ENCODE measurements at regions not wholly inside any gene's neighbourhood (a gene's known extent, or its start where the extent isn't known, plus 50 kb on each side); places are given as distances from the start of the nearest gene placed in this dataset.
"Not testable (repeated sequence)": the region's sequence is repeated elsewhere in the genome, so short reads cannot be mapped to it uniquely, and the experiment has no call there.

DNA sequence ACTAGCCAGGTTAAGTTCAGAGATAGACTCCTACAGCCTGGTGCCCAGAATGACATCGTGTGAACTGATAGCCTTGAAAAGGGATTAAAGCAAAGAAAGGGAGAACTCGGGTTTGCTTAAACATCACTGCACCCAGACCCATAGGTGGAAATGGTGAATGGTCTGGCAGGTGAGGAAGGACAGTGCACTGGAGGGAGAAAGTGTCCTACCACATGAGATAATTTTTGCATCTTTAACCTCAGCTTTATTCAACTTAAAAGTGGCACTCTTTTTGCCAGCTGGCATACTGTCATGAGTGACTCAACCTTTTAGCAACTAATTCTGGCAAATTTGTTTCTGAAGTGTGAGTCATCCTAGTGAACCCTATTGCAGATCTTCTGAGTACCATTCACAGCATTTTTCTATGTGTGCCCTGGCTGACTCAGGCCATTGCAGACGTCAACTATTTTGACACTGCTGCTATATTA is 53.0 kb upstream of the DAPP1 start:
- DNase-seq: peak; percentile 60

- DNase-seq: no peak
Observed at GRCh38 chr4:99762728-99763127, 53.9 kb upstream of the DAPP1 start.

DNA sequence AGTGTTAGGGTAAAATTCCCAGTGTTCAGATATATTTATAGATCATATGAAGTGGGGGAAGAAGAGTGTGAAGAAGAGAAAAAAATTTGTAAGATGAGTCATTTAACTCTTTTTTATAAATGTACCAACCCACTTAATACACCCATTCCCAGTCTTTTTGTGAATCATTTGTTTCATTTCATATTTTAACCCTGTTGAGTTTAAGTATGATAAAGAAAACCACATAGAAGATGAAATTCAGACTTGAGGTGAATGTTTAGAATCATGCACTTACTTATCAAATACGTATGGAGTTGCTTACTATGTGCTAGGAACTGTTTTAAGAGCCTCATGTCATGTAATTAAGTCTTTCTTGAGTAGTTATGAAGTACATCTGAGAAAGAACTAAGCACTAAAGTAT is 56.6 kb upstream of the DAPP1 start:
- DNase-seq: no peak

- no peak for DNase-seq
Observed at GRCh38 chr4:99759346-99759984, 57.2 kb upstream of the DAPP1 start.

GRCh38 chr4:99755223-99755944 is 61.2 kb upstream of the DAPP1 start:
- peak; percentile 2 for DNase-seq

- no peak for DNase-seq
Observed at GRCh38 chr4:99754756-99755155, 61.9 kb upstream of the DAPP1 start.

DNA sequence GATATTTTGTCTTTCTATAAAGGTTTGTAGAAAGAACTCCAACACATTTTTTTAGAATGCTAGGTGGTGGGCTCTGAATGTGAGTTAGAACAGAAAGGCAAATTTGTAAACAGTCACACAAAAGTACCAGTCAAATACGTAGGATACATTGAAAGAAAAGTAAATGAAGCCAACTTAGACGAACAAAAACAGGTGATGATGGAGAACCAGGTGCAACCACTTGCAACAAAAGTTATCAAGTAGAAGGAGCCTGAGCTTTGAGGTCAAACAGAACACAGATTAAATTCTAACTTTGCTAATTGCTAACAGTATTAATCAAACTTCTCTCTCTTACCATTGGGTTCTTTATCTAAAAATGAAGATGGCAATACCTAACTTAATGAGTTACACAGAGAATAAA is 62.7 kb upstream of the DAPP1 start:
- DNase-seq: no peak

DNA sequence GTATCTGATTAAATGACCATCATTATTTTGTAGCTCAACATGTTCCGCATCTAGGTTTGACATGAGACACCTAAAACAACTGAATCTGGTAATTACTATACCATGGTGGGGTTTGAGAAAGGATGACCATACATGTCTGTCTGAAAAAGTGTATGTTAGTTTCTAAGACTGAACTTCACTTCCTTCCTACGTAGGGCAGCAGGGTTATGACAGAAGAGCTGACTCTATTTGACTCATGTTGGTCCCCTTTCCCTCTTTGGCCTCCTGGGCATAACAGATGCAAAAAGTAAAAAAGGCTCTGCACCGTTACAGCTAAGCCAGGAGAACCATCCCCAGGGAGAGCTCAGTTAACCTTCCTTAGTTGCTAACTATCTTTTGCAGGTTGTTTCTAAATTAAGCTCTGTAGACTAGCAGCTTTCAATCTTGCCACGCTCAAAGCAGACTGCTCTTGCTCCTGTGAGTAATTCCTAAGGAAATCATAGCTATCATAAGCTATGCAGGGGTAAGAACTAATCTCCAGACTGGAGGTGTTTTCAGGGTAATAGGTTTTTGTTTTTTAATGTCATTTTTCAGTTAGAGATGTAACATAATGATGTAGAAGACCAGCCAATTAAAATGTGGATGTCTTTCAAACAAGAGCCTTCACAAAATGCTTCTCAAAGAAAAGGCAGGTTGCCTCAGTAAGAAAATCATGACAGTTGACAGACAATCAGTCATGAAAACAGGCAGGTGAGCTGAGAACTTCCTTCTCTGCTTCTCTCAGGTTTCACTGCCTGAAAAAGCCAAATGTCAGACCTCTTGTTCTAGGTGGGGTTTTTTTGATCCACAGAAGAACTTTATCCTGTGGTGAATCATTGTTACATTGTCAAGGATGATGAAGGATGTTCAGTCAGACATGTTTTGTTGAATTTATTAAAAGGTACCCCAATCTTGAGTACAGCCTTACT is 66.9 kb upstream of the DAPP1 start:
- no peak for DNase-seq

- no peak for DNase-seq
Observed at GRCh38 chr4:99746443-99746842, 70.2 kb upstream of the DAPP1 start.

GRCh38 chr4:99736846-99737245 is 79.2 kb upstream of the C4orf54 start:
- no peak for DNase-seq

- no peak for DNase-seq
Observed at GRCh38 chr4:99735822-99736221, 78.2 kb upstream of the C4orf54 start.

DNA sequence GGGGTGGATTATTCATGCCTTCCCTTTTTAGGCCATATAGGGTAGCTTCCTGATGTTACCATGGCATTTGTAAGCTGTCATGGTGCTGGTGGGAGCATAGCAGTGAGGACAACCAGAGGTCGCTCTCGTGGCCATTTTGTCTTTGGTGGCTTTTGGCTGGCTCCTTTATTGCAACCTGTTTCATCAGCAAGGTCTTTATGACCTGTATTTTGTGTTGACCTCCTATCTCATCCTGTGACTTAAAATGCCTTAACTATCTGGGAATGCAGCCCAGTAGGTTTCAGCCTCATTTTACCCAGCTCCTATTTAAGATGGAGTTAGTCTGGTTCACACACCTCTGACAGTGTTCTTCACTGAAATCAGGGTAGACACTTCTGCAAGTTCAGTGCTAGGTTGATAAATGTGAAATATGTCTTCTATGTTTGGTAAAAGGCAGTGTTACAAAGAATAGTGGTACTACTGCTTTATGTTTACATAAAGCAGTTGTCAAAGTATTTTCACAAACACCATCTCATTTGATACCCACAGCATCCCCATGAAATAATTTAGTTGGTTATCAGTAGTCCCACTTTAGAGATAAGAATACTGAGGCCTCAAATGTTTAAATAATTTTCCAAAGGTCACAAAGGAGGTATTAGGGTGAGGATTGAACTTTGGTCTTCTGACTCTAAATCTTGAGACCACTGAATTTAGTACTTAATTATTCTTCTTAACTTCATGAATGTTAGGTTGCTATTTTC is 77.1 kb upstream of the C4orf54 start:
- no peak for DNase-seq

GRCh38 chr4:99733455-99733854 is 75.8 kb upstream of the C4orf54 start:
- DNase-seq: not testable (repeated sequence)

DNA sequence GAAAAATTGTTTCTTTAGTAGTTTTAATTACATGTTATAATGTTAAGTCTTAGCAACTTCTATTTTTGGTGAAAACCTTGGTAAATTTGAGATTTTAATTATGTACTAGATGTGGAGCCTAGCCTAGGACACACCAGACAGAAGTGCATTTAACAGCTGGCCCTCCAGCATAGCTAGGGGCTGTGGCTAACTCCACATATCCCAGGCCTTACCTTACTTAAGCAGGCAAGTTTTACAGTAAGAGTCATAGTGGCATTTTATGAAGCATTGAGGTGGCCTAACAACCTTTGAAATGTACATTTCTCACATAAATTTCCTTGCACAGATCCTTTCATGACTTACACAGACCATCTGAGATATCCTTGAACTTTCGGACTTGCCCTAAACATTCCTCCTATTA is 71.6 kb upstream of the C4orf54 start:
- no peak for DNase-seq

DNA sequence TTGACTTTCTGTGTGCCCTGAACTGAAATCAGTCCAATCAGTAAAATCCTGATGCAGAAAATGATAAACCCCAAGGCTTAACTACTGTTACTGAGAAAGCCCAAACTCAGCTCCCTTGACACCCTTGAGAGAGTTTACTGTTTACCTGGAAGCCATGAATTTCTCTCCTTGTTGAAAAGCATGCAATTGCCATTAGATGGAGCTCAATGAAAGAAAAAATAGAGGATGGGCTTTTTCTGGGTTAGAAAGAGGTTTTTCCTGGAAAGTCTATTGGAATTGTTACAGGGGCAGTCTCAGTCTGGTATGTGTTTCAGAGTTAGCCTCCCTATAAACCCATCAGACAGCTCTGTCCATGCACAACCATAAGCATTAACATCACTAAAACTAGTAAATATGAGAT is 66.4 kb upstream of the C4orf54 start:
- no peak for DNase-seq

DNA sequence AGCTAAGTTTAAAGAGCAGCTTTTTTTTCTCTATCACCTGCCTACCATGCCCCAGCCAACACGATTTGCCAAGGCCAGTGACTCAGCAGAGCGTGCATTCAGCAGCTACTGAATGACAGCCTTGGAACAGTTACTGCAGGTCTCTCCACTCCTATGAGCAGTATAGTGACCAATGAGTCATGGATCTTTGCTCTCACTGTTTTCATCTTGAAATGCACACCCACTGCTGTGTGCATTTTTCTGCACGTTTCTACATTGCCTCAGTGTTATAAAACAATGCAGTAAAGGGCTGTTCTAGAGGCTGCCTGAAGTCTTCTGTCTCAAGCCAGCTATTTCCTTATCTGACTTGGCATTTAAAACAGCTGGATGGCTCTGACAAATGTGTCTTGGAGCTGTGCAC is 66.0 kb upstream of the C4orf54 start:
- peak; percentile 7 for DNase-seq

GRCh38 chr4:99722725-99723124 is 65.1 kb upstream of the C4orf54 start:
- no peak for DNase-seq

GRCh38 chr4:99722006-99722405 is 64.4 kb upstream of the C4orf54 start:
- no peak for DNase-seq

DNA sequence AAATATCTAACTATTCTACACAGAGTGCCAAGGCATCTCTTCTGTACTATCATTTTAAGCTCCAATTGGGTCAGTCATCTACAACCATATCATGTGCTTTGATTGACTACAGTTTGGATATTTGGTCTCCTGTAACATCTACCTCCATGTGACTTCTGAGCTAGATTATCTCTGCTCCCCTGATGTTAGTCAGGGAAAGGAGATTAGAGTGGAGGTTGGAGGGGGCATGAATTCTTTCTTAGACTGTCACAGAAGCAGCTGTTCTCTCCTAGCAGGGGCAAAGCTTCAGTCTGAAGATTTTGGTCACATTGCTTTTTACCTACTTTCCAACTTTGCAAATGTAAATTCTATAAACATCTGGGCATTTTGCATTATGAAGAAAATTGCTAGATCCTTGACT is 62.6 kb upstream of the C4orf54 start:
- no peak for DNase-seq

GRCh38 chr4:99716996-99717395 is 59.4 kb upstream of the C4orf54 start:
- no peak for DNase-seq

GRCh38 chr4:99715286-99715685 is 57.7 kb upstream of the C4orf54 start:
- no peak for DNase-seq

GRCh38 chr4:99714179-99714578 is 56.6 kb upstream of the C4orf54 start:
- no peak for DNase-seq

- no peak for DNase-seq
Observed at GRCh38 chr4:99712530-99712929, 54.9 kb upstream of the C4orf54 start.

Data from fibroblast of skin of right biceps (primary cell).